GM19438 (cell line): ENCODE measurements at regions not wholly inside any gene's neighbourhood (a gene's known extent, or its start where the extent isn't known, plus 50 kb on each side); places are given as distances from the start of the nearest gene placed in this dataset.

Experiments
- ATAC-seq: cut with Tn5 transposase; IDR thresholded peaks from one replicate; pipeline ENCODE4 v1.9.1; 2021; ENCODE audit warnings: low read depth; ENCODE audit not compliant: unreplicated experiment

GRCh38 chr2:199136681-199137080 is 321.1 kb downstream of the SATB2 start:
- ATAC-seq: no peak

- no peak for ATAC-seq
Observed at GRCh38 chr2:199136242-199136641, 321.5 kb downstream of the SATB2 start.

GRCh38 chr2:199131876-199132275 is 325.9 kb downstream of the SATB2 start:
- ATAC-seq: no peak

GRCh38 chr2:199131136-199131655 is 326.5 kb downstream of the SATB2 start:
- no peak for ATAC-seq

- no peak for ATAC-seq
Observed at GRCh38 chr2:199130501-199130900, 327.2 kb downstream of the SATB2 start.

- ATAC-seq: no peak
Observed at GRCh38 chr2:199128476-199129229, 329.1 kb downstream of the SATB2 start.

GRCh38 chr2:199119796-199120195 is 337.9 kb downstream of the SATB2 start:
- ATAC-seq: no peak

GRCh38 chr2:199118673-199119112 is 339.0 kb downstream of the SATB2 start:
- no peak for ATAC-seq

- ATAC-seq: no peak
Observed at GRCh38 chr2:199115169-199115568, 342.6 kb downstream of the SATB2 start.

GRCh38 chr2:199113111-199113510 is 344.6 kb downstream of the SATB2 start:
- no peak for ATAC-seq

- no peak for ATAC-seq
Observed at GRCh38 chr2:199111458-199111857, 346.3 kb downstream of the SATB2 start.

- no peak for ATAC-seq
Observed at GRCh38 chr2:199108056-199108455, 349.7 kb downstream of the SATB2 start.

GRCh38 chr2:199105826-199106225 is 351.9 kb downstream of the SATB2 start:
- ATAC-seq: no peak

GRCh38 chr2:199101487-199101886 is 356.3 kb downstream of the SATB2 start:
- no peak for ATAC-seq

GRCh38 chr2:199100326-199101110 is 357.2 kb downstream of the SATB2 start:
- ATAC-seq: no peak

- no peak for ATAC-seq
Observed at GRCh38 chr2:199092419-199092818, 365.3 kb downstream of the SATB2 start.

GRCh38 chr2:199085261-199085660 is 372.5 kb downstream of the SATB2 start:
- ATAC-seq: no peak

GRCh38 chr2:199070322-199070949 is 387.3 kb downstream of the SATB2 start:
- no peak for ATAC-seq

GRCh38 chr2:199064201-199064600 is 393.5 kb downstream of the SATB2 start:
- no peak for ATAC-seq

- no peak for ATAC-seq
Observed at GRCh38 chr2:199057936-199058335, 399.8 kb downstream of the SATB2 start.

- no peak for ATAC-seq
Observed at GRCh38 chr2:199055336-199055735, 402.4 kb downstream of the SATB2 start.
